ENCODE measurements at regions not wholly inside any gene's neighbourhood (a gene's known extent, or its start where the extent isn't known, plus 50 kb on each side); places are given as distances from the start of the nearest gene placed in this dataset.

DNA sequence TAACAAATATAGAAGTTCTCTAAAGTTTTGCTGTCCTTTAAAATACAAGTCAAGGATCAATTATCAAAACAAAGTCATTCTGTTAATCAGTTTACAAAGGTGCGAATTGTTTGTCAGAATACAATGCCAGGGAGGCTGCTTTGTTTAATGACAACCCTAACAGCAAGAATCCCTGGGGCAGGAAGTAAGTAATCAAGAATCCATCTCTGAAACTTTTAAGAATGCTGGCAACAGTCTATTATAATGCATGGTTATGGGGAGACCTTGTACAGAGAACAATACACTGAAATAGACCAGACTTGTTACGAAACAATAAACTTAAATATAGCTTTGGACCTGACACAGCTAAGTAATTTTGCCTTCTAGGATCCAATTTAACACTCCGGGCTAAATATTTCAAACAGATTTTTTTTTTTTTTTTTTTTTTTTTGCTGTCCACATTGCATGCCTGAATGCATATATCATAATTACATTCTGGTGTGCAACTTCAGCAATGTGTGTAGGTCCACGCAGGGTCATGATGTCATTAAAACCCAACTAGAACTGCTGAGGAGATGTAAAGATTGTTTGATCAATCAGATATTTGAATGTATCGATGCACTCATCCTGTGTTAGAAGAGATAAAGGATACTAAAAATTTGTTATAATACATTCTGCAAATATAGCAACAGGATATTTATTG is 421.3 kb downstream of the CETN3 start:
- H3K27ac Mint-ChIP-seq (ENCODE audit: unreplicated experiment): no peak overlapping the region
- H3K4me1 Mint-ChIP-seq (ENCODE audit: low read depth, unreplicated experiment): no peaks in the 10 kb centered on the region
- DNase-seq: no peak
- no peaks in the 10 kb centered on the region for H3K9me3 Mint-ChIP-seq (ENCODE audit: unreplicated experiment)
- H3K4me3 Mint-ChIP-seq (ENCODE audit: unreplicated experiment): no peak overlapping the region
- H3K27me3 Mint-ChIP-seq (ENCODE audit: unreplicated experiment): no peaks in the 10 kb centered on the region
- TF ChIP-seq, protein P1, sequence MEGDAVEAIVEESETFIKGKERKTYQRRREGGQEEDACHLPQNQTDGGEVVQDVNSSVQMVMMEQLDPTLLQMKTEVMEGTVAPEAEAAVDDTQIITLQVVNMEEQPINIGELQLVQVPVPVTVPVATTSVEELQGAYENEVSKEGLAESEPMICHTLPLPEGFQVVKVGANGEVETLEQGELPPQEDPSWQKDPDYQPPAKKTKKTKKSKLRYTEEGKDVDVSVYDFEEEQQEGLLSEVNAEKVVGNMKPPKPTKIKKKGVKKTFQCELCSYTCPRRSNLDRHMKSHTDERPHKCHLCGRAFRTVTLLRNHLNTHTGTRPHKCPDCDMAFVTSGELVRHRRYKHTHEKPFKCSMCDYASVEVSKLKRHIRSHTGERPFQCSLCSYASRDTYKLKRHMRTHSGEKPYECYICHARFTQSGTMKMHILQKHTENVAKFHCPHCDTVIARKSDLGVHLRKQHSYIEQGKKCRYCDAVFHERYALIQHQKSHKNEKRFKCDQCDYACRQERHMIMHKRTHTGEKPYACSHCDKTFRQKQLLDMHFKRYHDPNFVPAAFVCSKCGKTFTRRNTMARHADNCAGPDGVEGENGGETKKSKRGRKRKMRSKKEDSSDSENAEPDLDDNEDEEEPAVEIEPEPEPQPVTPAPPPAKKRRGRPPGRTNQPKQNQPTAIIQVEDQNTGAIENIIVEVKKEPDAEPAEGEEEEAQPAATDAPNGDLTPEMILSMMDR (IDR thresholded peaks at IDR 0.05; ENCODE audit: partially characterized antibody, unreplicated experiment): no peak
- no peaks in the 10 kb centered on the region for H3K36me3 Mint-ChIP-seq (ENCODE audit: unreplicated experiment)

DNA sequence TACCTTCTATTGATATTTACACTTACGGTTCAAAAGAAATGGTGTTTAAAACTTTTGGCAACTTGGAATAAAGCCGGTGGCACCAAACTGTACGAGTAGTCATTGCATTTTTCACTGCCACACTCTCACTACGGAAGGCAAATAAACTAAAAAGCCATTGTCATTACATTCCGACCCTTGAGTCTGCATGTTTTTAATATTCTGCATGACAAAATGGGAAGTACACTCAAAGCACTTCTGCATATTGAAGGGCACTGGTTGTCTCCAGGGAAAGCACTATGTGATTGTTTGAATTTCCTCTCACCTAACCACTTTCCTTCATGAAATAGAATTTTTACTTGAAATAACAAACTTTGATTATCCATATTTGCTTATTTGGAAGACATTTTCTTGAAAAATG is 426.3 kb downstream of the CETN3 start:
- no peak for DNase-seq
- Mint-ChIP-seq H3K27me3 (ENCODE audit: unreplicated experiment) (no peaks in the 10 kb centered on the region), H3K9me3 (ENCODE audit: unreplicated experiment) (no peaks in the 10 kb centered on the region), H3K27ac (ENCODE audit: unreplicated experiment) (no peak overlapping the region), H3K4me3 (ENCODE audit: unreplicated experiment) (no peak overlapping the region), H3K36me3 (ENCODE audit: unreplicated experiment) (no peaks in the 10 kb centered on the region), H3K4me1 (ENCODE audit: low read depth, unreplicated experiment) (no peaks in the 10 kb centered on the region)
- TF ChIP-seq, protein P1 (IDR thresholded peaks at IDR 0.05; ENCODE audit: partially characterized antibody, unreplicated experiment): no peak

DNA sequence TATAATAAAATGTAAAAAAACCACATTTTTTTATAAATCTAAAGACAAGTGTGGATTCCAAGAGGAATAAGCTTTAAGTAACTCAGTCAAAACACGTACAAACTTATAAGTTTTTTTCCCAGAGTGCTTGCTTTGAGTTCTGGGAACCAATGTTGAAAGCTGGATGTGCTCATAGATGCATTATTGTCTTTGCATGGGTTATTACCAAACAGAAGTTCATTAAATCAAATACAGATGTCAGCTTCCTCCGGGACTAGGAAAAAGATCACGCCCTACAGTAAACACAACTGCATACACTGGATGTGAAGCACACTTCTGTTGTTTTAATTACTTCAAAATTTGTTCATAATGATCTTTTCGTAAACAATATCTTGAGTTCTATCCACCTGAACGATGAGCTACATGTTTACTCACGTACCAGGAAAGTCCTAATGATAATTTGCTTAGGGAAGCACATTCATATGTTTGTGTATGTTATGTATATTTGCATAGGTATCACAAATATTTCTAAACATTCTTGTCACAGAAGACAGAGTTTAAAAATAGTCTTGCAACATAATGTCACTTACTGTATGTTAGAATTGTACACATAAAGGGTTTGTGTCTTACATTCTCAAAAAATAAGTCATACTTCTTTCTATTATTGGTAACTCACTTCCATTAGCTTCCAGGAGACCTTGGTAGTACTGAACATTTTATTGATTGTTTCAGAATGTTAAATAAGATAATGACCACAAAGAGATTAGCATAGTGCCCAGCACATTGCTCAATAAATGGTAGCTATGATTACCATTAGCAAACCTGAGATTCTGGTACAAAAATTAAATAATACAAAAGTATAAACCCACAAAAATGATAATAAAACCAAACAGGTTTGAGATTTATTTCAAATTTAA is 427.4 kb downstream of the CETN3 start:
- TF ChIP-seq, protein P1 (IDR thresholded peaks at IDR 0.05; ENCODE audit: partially characterized antibody, unreplicated experiment): no peak
- no peak for DNase-seq
- Mint-ChIP-seq H3K9me3 (ENCODE audit: unreplicated experiment) (no peaks in the 10 kb centered on the region), H3K36me3 (ENCODE audit: unreplicated experiment) (no peaks in the 10 kb centered on the region), H3K27me3 (ENCODE audit: unreplicated experiment) (no peaks in the 10 kb centered on the region), H3K4me1 (ENCODE audit: low read depth, unreplicated experiment) (no peaks in the 10 kb centered on the region), H3K4me3 (ENCODE audit: unreplicated experiment) (no peak overlapping the region), H3K27ac (ENCODE audit: unreplicated experiment) (no peak overlapping the region)

DNA sequence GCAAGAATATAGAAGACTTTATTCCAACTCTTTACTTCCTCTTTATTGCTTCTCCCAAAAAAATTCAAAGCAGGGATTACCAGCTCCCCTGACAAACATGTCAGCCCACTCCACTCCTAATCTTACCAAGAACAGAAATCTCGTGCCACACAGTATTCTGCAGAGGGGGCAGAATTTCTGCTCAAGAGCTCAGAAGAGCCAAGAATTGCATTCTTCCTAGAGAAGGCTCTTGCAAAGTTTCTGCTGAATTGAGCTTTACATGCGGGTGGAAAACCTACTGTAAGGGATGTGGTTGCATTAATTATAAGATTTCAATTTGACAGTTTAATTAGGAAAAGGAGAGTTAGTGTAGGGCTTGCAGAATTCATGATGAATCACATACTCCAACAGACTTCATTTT is 428.5 kb downstream of the CETN3 start:
- TF ChIP-seq, protein P1 (IDR thresholded peaks at IDR 0.05; ENCODE audit: partially characterized antibody, unreplicated experiment): no peak
- no peaks in the 10 kb centered on the region for H3K9me3 Mint-ChIP-seq (ENCODE audit: unreplicated experiment)
- H3K36me3 Mint-ChIP-seq (ENCODE audit: unreplicated experiment): no peaks in the 10 kb centered on the region
- no peak overlapping the region for H3K4me3 Mint-ChIP-seq (ENCODE audit: unreplicated experiment)
- no peak overlapping the region for H3K27ac Mint-ChIP-seq (ENCODE audit: unreplicated experiment)
- H3K4me1 Mint-ChIP-seq (ENCODE audit: low read depth, unreplicated experiment): no peaks in the 10 kb centered on the region
- no peaks in the 10 kb centered on the region for H3K27me3 Mint-ChIP-seq (ENCODE audit: unreplicated experiment)
- DNase-seq: no peak

DNA sequence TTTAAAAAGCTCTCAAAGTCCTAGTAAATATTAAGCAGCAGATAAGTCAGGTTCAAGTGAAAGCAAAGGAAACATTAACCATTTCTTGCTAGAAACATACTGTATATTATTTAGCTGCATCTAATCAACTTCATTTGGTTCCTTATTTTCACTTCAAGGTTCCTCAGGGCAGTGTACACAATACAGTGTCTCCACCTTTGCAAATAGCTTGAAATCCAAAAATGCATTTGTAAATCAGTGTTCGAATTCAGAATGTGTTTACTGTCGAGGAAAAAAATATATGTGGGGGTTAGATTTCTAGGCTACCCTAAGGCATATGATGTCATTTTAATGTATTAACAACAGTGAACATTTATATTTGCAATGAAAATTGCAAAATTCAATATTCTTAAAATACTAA is 436.0 kb downstream of the CETN3 start:
- H3K9me3 Mint-ChIP-seq (ENCODE audit: unreplicated experiment): no peaks in the 10 kb centered on the region
- no peaks in the 10 kb centered on the region for H3K36me3 Mint-ChIP-seq (ENCODE audit: unreplicated experiment)
- H3K27me3 Mint-ChIP-seq (ENCODE audit: unreplicated experiment): no peaks in the 10 kb centered on the region
- H3K27ac Mint-ChIP-seq (ENCODE audit: unreplicated experiment): no peak overlapping the region
- TF ChIP-seq, protein P1 (IDR thresholded peaks at IDR 0.05; ENCODE audit: partially characterized antibody, unreplicated experiment): no peak
- no peak for DNase-seq
- H3K4me3 Mint-ChIP-seq (ENCODE audit: unreplicated experiment): no peak overlapping the region
- H3K4me1 Mint-ChIP-seq (ENCODE audit: low read depth, unreplicated experiment): no peaks in the 10 kb centered on the region
